ENCODE measurements at regions not wholly inside any gene's neighbourhood (a gene's known extent, or its start where the extent isn't known, plus 50 kb on each side); places are given as distances from the start of the nearest gene placed in this dataset.

- Histone ChIP-seq H3K4me3 (ENCODE audit: extremely low read depth in 1 of 4, insufficient read depth in 2 of 4, low read depth in 3 of 4, low read length in 4 of 4) (no peak overlapping the region), H3K9me3 (ENCODE audit: insufficient read depth in 2 of 2, low read depth in 1 of 2, low read length in 1 of 2) (no peaks in the 10 kb centered on the region), H3K23me2 (ENCODE audit: low read depth, low read length) (no peaks in the 10 kb centered on the region), H2AK5ac (ENCODE audit: low read depth, low read length) (no peak overlapping the region), H3K23ac (ENCODE audit: insufficient read length) (no peak overlapping the region), H3K36me3 (ENCODE audit: control insufficient read depth in 2 of 4, insufficient read depth in 4 of 4, low read length in 3 of 4) (no peaks in the 10 kb centered on the region), H3K27me3 (replicated peaks in 1 of 4; ENCODE audit: control insufficient read depth in 3 of 4, extremely low read depth in 1 of 4, insufficient read depth in 3 of 4, low read length in 3 of 4) (no peaks in the 10 kb centered on the region), H3K14ac (ENCODE audit: insufficient read length) (no peak overlapping the region), H3K9ac (replicated peaks in 1 of 4; ENCODE audit: extremely low read depth in 1 of 4, low read depth in 3 of 4, low read length in 3 of 4) (no peak overlapping the region), H2BK15ac (ENCODE audit: low read length) (no peak overlapping the region), H3K56ac (replicated peaks; ENCODE audit: insufficient read length, low read depth, low read length) (no peak overlapping the region), H4K20me1 (replicated peaks in 1 of 2; ENCODE audit: control insufficient read depth in 1 of 2, insufficient read depth in 2 of 2, low read length in 2 of 2) (no peaks in the 10 kb centered on the region), H3K4me2 (ENCODE audit: insufficient read depth in 1 of 2, low read depth in 2 of 2, low read length in 2 of 2) (no peak overlapping the region), H4K8ac (ENCODE audit: extremely low read depth, insufficient read depth, low read length) (no peak overlapping the region), H3K4ac (replicated peaks; ENCODE audit: insufficient read length, low read depth, low read length) (no peak overlapping the region), H2BK120ac (replicated peaks; ENCODE audit: low read depth, low read length) (no peak overlapping the region), H2BK5ac (ENCODE audit: low read depth, low read length) (no peak overlapping the region), H4K91ac (replicated peaks; ENCODE audit: insufficient read length, low read length) (no peak overlapping the region), H3K79me1 (ENCODE audit: low read depth, low read length) (no peaks in the 10 kb centered on the region), H3K27ac (ENCODE audit: low read depth, low read length) (no peak overlapping the region), H3K4me1 (replicated peaks in 1 of 4; ENCODE audit: control insufficient read depth in 3 of 4, insufficient read depth in 4 of 4, low read length in 3 of 4) (no peaks in the 10 kb centered on the region), H2BK12ac (ENCODE audit: low read depth, low read length) (no peak overlapping the region), H3K18ac (ENCODE audit: extremely low read depth, low read length) (no peak overlapping the region), H3K79me2 (ENCODE audit: control insufficient read depth in 1 of 2, insufficient read depth in 2 of 2, low read length in 2 of 2) (no peaks in the 10 kb centered on the region), H2AFZ (ENCODE audit: low read length) (no peak overlapping the region), H2BK20ac (ENCODE audit: low read length) (no peak overlapping the region), H4K5ac (ENCODE audit: insufficient read length, low read depth, low read length) (no peak overlapping the region)
- no peak for DNase-seq (ENCODE audit: low read depth in 1 of 2, low spot score in 2 of 2)
- 91% methylated on average over 6 of the region's 6 CpGs; no CpG with 5 or more reads in 1 of the 2 experiments for WGBS, 2 experiments (ENCODE audit: extremely low coverage in 1 of 2, insufficient coverage in 1 of 2, insufficient read length in 1 of 2, insufficient replicate concordance in 2 of 2, low coverage in 1 of 2, low lambda C conversion rate in 2 of 2, missing lambda C conversion rate in 1 of 2)
- FAIRE-seq, result no peak
- CTCF ChIA-PET (ENCODE audit: partially characterized antibody), result interaction anchor here (1.0 to 1.4 kb wide), 3 partner anchors 15 to 183 kb away, joined by 3 to 5 read pairs (median 4); no protein-coding TSS in a partner anchor
- POLR2A ChIA-PET (ENCODE audit: partially characterized antibody), result no interaction called here
- no peak for TF ChIP-seq BACH1 (IDR thresholded peaks at IDR 0.05; ENCODE audit: low read length)
- TF ChIP-seq HDAC2 (IDR thresholded peaks at IDR 0.05; ENCODE audit: borderline replicate concordance in 1 of 2, low read depth in 2 of 2, low read length in 2 of 2), result no peak
- TF ChIP-seq CHD2 (IDR thresholded peaks at IDR 0.05; ENCODE audit: low read length), result no peak
- TF ChIP-seq RNF2 (IDR thresholded peaks at IDR 0.05; ENCODE audit: borderline replicate concordance, low read depth, low read length, missing control alignments, poor library complexity, severe bottlenecking), result no peak
- TF ChIP-seq RAD21 (IDR thresholded peaks at IDR 0.05 in 1 of 2, conservative IDR thresholded peaks at IDR 0.05 in 1 of 2; ENCODE audit: low read depth in 2 of 2, low read length in 2 of 2), result no peak
- no peak for TF ChIP-seq SP1 (IDR thresholded peaks at IDR 0.05; ENCODE audit: low read depth, low read length)
- no peak for TF ChIP-seq CBX8 (IDR thresholded peaks at IDR 0.05; ENCODE audit: borderline replicate concordance, low read depth, low read length)
Measured at GRCh38 chr5:9847631-9848030, 217.5 kb upstream of the TAS2R1 start.
